GM04503 (cell line): ENCODE measurements at regions not wholly inside any gene's neighbourhood (a gene's known extent, or its start where the extent isn't known, plus 50 kb on each side); places are given as distances from the start of the nearest gene placed in this dataset.

Source experiments
- DNase-seq: peaks from one replicate; pipeline ENCODE4 v3.0.0-alpha.2; 2012; ENCODE audit warnings: low read depth

GRCh38 chr5:3542769-3543168 lies 52.9 kb upstream of the IRX1 start:
- DNase-seq, result no peak

- DNase-seq, result no peak
Measured at GRCh38 chr5:3542158-3542557, 53.5 kb upstream of the IRX1 start.

- DNase-seq, result no peak
Measured at GRCh38 chr5:3538886-3539285, 56.7 kb upstream of the IRX1 start.

- no peak for DNase-seq
Measured at GRCh38 chr5:3537942-3538341, 57.7 kb upstream of the IRX1 start.

GRCh38 chr5:3535414-3536211 lies 60.0 kb upstream of the IRX1 start:
- no peak for DNase-seq

GRCh38 chr5:3534997-3535396 lies 60.6 kb upstream of the IRX1 start:
- no peak for DNase-seq

GRCh38 chr5:3531320-3531986 lies 64.2 kb upstream of the IRX1 start:
- DNase-seq, result no peak

GRCh38 chr5:3530251-3530650 lies 65.4 kb upstream of the IRX1 start:
- DNase-seq, result no peak

- DNase-seq, result no peak
Measured at GRCh38 chr5:3526551-3527185, 69.0 kb upstream of the IRX1 start.

- no peak for DNase-seq
Measured at GRCh38 chr5:3522491-3522890, 73.1 kb upstream of the IRX1 start.

- no peak for DNase-seq
Measured at GRCh38 chr5:3518576-3518975, 77.1 kb upstream of the IRX1 start.

GRCh38 chr5:3518051-3518450 lies 77.6 kb upstream of the IRX1 start:
- no peak for DNase-seq

- no peak for DNase-seq
Measured at GRCh38 chr5:3517348-3517747, 78.3 kb upstream of the IRX1 start.

GRCh38 chr5:3512361-3513095 lies 83.1 kb upstream of the IRX1 start:
- DNase-seq, result no peak

GRCh38 chr5:3511934-3512333 lies 83.7 kb upstream of the IRX1 start:
- DNase-seq, result no peak

GRCh38 chr5:3511519-3511918 lies 84.1 kb upstream of the IRX1 start:
- DNase-seq, result no peak

- DNase-seq, result no peak
Measured at GRCh38 chr5:3510642-3511417, 84.8 kb upstream of the IRX1 start.

- no peak for DNase-seq
Measured at GRCh38 chr5:3509290-3509689, 86.3 kb upstream of the IRX1 start.

- no peak for DNase-seq
Measured at GRCh38 chr5:3508395-3508794, 87.2 kb upstream of the IRX1 start.

- no peak for DNase-seq
Measured at GRCh38 chr5:3490957-3491507, 104.6 kb upstream of the IRX1 start.

- DNase-seq, result no peak
Measured at GRCh38 chr5:3489239-3489843, 106.3 kb upstream of the IRX1 start.
